ENCODE measurements at regions not wholly inside any gene's neighbourhood (a gene's known extent, or its start where the extent isn't known, plus 50 kb on each side); places are given as distances from the start of the nearest gene placed in this dataset.
"Not testable (repeated sequence)": the region's sequence is repeated elsewhere in the genome, so short reads cannot be mapped to it uniquely, and the experiment has no call there.

DNA sequence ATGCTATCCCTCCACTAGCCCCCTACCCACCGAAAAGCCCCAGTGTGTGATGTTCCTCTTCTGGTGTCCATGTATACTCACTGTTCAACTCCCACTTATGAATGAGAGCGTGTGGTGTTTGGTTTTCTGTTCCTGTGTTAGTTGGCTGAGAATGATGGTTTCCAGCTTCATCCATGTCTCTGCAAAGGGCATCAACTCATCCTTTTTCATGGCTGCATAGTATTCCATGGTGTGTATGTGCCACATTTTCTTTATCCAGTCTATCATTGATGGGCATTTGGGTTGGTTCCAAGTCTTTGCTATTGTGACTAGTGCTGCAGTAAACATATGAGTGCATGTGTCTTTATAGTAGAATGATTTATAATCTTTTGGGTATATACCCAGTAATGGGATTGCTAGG lies 599.3 kb upstream of the B3GAT1 start:
- not testable (repeated sequence) for DNase-seq (ENCODE audit: low read depth)

DNA sequence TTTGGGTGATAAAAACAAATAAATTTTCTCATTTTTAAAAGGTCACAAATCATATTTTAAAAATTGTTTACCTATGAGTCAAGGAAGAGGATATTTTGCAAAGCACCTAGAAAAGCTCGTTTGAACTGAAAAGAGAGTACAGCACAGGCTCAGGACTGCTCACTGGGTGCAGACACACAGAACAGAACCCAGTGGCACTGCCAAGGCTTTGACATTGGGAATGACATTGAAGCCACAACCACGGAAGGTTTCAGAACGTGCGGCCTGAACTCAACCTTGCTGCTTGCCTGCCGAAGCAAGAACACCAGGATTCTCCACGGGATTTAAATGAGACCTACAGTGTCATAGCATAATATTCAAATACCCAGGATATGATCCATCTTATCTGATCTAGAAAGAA lies 597.1 kb upstream of the B3GAT1 start:
- DNase-seq (ENCODE audit: low read depth) = no peak

GRCh38 chr11:135008412-135008811 lies 596.4 kb upstream of the B3GAT1 start:
- no peak for DNase-seq (ENCODE audit: low read depth)

DNA sequence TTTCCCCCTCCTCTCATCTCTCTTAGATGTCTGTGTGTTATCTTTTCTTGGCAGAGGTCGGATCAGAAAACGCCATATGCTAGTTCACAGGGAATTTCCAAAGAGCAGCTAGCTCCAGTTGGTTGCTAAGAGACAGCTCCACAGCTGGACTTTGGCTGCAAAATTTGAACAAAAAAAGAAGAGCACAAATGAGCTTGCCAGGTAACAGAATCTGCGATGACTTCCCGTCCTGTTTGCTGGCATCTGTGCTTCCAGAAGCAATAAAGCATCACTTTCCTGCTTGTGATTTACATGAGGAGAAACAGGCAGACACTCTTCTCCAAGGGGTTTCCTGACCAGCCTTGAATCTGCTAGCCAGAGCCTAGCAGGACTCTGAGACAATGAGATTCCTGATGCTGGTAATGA lies 596.0 kb upstream of the B3GAT1 start:
- no peak for DNase-seq (ENCODE audit: low read depth)

DNA sequence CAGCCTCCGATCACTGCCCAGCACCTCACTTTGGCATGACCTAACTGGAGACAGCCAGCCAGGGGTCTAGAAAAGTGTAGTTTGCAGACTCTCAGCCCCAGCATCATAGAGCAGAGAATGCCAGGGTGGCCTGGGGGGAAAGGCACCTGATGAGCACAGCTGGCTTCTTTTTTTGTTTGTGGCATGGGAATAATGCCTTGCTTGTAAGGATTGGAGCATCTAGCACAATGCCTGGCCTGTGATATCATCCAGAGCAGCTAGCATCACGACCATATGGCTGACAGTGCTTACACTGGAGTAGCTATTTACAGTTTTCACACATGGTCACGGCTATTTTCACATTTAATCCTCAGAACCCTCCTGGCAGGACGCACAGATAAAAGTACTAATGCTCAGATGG lies 594.8 kb upstream of the B3GAT1 start:
- no peak for DNase-seq (ENCODE audit: low read depth)

- DNase-seq (ENCODE audit: low read depth) = no peak
Measured at GRCh38 chr11:135004495-135004894, 592.5 kb upstream of the B3GAT1 start.

- no peak for DNase-seq (ENCODE audit: low read depth)
Measured at GRCh38 chr11:135002236-135002635, 590.2 kb upstream of the B3GAT1 start.

DNA sequence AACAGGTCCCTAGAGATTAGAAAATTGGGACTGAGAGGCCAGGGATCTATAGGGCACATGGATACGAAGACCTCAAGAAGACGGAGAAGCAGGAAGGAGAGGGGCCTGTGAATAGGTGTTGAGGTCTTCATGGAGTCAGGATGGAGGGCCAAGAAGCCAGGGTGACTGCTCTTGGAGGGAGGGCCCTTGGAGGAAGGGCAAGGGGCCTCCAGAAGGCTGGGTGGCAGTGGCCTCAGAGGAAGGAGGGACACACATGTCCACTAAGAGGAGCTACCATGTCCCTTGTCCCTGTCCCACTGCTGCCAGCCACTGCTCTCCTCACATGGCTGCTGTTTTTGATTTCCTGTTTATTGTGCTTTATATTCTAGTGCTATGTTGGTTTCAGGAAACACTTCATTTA lies 589.5 kb upstream of the B3GAT1 start:
- no peak for DNase-seq (ENCODE audit: low read depth)

GRCh38 chr11:135001065-135001464 lies 589.0 kb upstream of the B3GAT1 start:
- DNase-seq (ENCODE audit: low read depth) = not testable (repeated sequence)

GRCh38 chr11:134999590-134999989 lies 587.5 kb upstream of the B3GAT1 start:
- no peak for DNase-seq (ENCODE audit: low read depth)

GRCh38 chr11:134997652-134998320 lies 585.7 kb upstream of the B3GAT1 start:
- DNase-seq (ENCODE audit: low read depth) = no peak

- DNase-seq (ENCODE audit: low read depth) = no peak
Measured at GRCh38 chr11:134995741-134996140, 583.7 kb upstream of the B3GAT1 start.

DNA sequence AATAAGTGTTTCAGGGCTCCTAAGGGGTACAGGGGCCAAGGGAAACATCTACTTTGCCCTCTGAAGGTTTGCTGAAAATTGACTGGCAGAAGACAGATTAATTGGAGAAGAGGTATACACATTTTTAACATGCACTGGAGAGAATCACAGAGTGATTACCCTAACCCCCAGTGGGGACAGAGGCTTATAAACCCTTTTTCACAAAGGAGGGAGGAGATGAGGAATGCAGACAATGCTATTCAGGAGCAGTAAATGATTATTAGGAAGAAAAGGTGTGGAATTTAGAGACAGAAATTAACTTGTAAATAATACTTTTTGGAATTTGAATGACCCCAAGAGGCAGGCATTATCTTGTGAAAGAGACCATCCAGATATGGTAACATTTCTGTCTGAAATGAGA lies 582.4 kb upstream of the B3GAT1 start:
- DNase-seq (ENCODE audit: low read depth) = no peak

DNA sequence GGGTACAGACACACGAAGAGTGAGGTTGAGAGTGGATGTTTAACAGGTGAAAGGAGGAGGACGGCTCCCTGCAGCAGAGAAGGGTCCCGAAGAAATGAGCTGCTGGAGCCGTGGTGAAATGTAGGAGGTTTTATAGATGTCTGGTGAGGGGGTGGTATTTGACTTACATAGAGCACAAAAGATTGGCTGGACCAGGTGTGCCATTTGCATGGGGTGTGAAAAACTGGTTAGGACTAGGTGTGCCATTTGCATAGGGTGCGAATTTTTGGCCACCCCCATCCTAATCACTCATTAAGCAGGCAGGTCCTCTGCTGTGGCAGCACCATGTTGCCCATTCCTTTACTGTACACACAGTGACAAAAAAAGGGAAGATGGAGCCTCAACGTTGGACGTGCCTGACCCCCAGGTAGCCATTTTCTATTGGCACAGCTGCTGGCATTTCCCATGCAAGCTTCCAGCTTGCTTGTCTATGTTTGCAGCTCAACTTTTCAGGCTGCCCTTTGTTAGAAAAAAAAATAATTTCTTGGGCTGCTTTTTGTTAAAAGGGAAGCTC lies 581.7 kb upstream of the B3GAT1 start:
- DNase-seq (ENCODE audit: low read depth) = no peak

GRCh38 chr11:134992981-134993380 lies 580.9 kb upstream of the B3GAT1 start:
- no peak for DNase-seq (ENCODE audit: low read depth)

- no peak for DNase-seq (ENCODE audit: low read depth)
Measured at GRCh38 chr11:134988495-134988894, 576.5 kb upstream of the B3GAT1 start.

GRCh38 chr11:134987822-134988221 lies 575.8 kb upstream of the B3GAT1 start:
- DNase-seq (ENCODE audit: low read depth) = no peak

GRCh38 chr11:134987223-134987768 lies 575.3 kb upstream of the B3GAT1 start:
- no peak for DNase-seq (ENCODE audit: low read depth)

DNA sequence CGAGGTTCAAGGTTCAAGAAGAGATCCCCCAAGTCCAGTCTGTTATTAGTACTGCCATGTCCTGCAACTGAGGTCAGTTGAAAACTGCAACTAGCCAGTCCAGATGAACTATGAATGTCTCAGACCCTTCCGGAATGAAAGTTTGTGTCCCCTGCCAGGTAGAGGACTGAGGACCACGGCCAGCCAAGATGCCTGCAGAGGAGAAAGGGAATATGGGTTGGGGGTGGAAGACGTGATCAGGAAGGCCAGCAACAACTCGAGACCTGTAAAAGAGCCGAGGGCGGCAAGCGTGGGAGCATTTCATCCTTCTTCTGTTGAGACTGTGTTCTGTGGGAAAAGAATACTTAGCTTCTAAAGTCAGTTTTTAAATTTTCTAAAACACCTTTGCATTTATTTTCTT lies 572.4 kb upstream of the B3GAT1 start:
- DNase-seq (ENCODE audit: low read depth) = no peak

- not testable (repeated sequence) for DNase-seq (ENCODE audit: low read depth)
Measured at GRCh38 chr11:134982432-134982831, 570.4 kb upstream of the B3GAT1 start.

DNA sequence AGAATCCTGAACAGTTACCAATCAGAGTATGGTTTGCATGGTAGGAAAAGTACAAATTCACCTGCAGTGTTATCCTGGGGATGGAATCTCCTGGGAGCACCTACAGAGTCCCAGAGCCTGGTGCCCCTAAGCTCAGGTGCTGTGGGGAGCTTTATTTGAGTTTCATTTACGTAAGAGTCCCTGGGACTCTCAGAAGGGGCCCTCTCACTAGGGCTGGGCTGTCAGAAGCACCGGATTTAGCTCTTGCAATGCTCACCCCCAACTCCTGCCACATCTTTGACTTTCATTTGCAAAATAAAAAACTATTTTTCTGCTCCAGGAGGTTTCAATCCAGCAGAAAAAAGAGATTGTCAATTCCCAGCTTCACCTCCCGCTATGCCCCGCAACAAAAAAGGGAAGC lies 569.8 kb upstream of the B3GAT1 start:
- DNase-seq (ENCODE audit: low read depth) = no peak

- no peak for DNase-seq (ENCODE audit: low read depth)
Measured at GRCh38 chr11:134980819-134981710, 569.0 kb upstream of the B3GAT1 start.

DNA sequence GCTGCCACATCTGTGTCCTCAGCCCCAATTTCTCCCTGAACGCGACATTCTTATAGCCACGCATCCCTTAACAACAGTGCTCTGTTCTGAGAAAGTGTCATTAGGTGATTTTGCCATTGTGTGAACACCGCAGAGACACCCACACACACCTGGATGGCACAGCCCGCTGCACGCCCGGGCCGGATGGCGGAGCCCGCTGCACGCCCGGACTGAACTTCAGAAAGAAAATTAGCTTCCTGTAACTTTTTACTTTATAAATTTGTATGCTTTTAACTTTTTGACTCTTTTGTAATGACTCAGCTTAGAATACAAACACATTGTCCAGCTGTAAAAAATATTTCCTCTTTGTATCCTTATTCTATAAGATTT lies 567.0 kb upstream of the B3GAT1 start:
- DNase-seq (ENCODE audit: low read depth) = not testable (repeated sequence)
